Neural cell (in vitro differentiated cells): ENCODE measurements at regions not wholly inside any gene's neighbourhood (a gene's known extent, or its start where the extent isn't known, plus 50 kb on each side); places are given as distances from the start of the nearest gene placed in this dataset.

Experiments used
- EZH2 ChIP-seq: fragments of 200-600, 300-800 bp; shearing (Covaris generic), sonication (generic); IDR thresholded peaks from 2 replicates; pipeline ENCODE4 v1.6.1; 2014; ENCODE audit warnings: antibody characterized with exemption, low read length, borderline replicate concordance, mild to moderate bottlenecking; ENCODE audit not compliant: insufficient read depth, poor library complexity, severe bottlenecking
- TF ChIP-seq, protein P1 (sequence below): fragments of 450-650 bp; IDR thresholded peaks from 2 replicates; pipeline ENCODE4 v1.5.1; 2014; ENCODE audit warnings: antibody characterized with exemption, mild to moderate bottlenecking, moderate library complexity; ENCODE audit not compliant: poor library complexity, severe bottlenecking

DNA sequence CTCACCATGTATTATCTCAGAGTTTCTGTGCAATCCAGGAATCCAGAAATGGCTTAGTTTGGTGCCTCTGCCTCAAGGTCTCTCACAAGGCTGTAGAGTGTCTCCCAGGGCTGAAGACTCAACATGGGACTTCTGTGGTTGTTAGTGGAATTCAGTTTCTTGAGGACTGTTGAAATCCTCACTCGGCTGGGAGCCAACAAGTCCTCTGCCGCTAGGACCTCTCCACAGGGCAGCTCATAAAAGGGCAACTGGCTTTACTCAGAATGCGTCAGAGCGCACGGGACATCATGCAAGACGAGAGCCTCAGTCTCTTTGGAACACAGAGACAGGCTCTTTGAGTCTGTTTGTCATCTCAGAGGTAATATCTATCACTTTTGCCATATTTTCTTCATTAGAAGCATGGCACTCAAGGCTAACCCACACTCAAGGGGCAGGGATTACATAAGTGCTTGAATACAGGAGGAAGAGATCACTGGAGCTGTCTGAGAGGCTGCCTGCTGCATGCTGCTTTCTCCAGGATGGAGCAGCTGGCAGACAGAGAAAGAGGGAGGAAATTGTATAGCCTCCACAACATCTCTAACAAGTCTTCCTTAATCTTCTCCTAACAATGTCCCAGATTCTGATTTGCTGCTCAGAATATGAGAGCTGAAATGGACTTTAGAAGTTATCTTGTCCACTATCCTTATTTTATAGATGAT, 97.5 kb upstream of the ASIC2 start:
- TF ChIP-seq, protein P1, sequence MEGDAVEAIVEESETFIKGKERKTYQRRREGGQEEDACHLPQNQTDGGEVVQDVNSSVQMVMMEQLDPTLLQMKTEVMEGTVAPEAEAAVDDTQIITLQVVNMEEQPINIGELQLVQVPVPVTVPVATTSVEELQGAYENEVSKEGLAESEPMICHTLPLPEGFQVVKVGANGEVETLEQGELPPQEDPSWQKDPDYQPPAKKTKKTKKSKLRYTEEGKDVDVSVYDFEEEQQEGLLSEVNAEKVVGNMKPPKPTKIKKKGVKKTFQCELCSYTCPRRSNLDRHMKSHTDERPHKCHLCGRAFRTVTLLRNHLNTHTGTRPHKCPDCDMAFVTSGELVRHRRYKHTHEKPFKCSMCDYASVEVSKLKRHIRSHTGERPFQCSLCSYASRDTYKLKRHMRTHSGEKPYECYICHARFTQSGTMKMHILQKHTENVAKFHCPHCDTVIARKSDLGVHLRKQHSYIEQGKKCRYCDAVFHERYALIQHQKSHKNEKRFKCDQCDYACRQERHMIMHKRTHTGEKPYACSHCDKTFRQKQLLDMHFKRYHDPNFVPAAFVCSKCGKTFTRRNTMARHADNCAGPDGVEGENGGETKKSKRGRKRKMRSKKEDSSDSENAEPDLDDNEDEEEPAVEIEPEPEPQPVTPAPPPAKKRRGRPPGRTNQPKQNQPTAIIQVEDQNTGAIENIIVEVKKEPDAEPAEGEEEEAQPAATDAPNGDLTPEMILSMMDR, result no peak
- no peak for TF ChIP-seq EZH2
